Upper lobe of right lung (tissue), 1 donor: ENCODE measurements at regions not wholly inside any gene's neighbourhood (a gene's known extent, or its start where the extent isn't known, plus 50 kb on each side); places are given as distances from the start of the nearest gene placed in this dataset.

Experiments
- ATAC-seq: fragments of 200-7000 bp; cut with Tn5 transposase; one replicate; pipeline ENCODE4 v1.9.1; 2020; ENCODE audit warnings: mild to moderate bottlenecking, moderate library complexity
- DNase-seq: peaks from one replicate; pipeline ENCODE4 v3.0.0-alpha.2; 2020
- H3K27ac ChIP-seq: fragments of 200-600 bp; one replicate; pipeline ENCODE4 v1.8.0; 2022
- H3K27me3 ChIP-seq: fragments of 200-600 bp; one replicate; pipeline ENCODE4 v1.8.0; 2022; ENCODE audit warnings: mild to moderate bottlenecking
- H3K36me3 ChIP-seq: fragments of 200-600 bp; one replicate; pipeline ENCODE4 v1.8.0; 2022
- H3K4me1 ChIP-seq: fragments of 200-600 bp; one replicate; pipeline ENCODE4 v1.8.0; 2022
- H3K4me3 ChIP-seq: fragments of 200-600 bp; one replicate; pipeline ENCODE4 v1.8.0; 2022; ENCODE audit warnings: mild to moderate bottlenecking
- H3K9me3 ChIP-seq: fragments of 200-600 bp; one replicate; pipeline ENCODE4 v1.8.0; 2022
- CTCF ChIP-seq: fragments of 200-600 bp; IDR thresholded peaks from one replicate; pipeline ENCODE4 v1.8.0; 2022; ENCODE audit warnings: antibody characterized with exemption
- intact Hi-C: fragments of 100-400 bp; cut with DNase I; formaldehyde crosslinking; loops from one replicate; pipeline ENCODE4 v1.11.0; 2022
- donor health status: DM: no; HTN: yes; CAD: no; lungs with severe emphysema.

- intact Hi-C loops = no loop called here
- Histone ChIP-seq H3K27me3 (no peaks in the 10 kb centered on the region), H3K4me1 (no peaks in the 10 kb centered on the region), H3K36me3 (no peaks in the 10 kb centered on the region), H3K9me3 (no peaks in the 10 kb centered on the region), H3K4me3 (no peak overlapping the region), H3K27ac (no peak overlapping the region)
- ATAC-seq = no peak
- no peak for TF ChIP-seq CTCF
- DNase-seq = no peak
These were observed 127.3 kb upstream of the PWP1 start for GRCh38 chr12:107558141-107558815.

GRCh38 chr12:107558816-107559382 is 126.7 kb upstream of the PWP1 start:
- intact Hi-C loops = no loop called here
- ATAC-seq (no peak), DNase-seq (no peak)
- TF ChIP-seq CTCF = no peak
- Histone ChIP-seq H3K9me3 (no peaks in the 10 kb centered on the region), H3K4me1 (no peaks in the 10 kb centered on the region), H3K27ac (no peak overlapping the region), H3K4me3 (no peak overlapping the region), H3K27me3 (no peaks in the 10 kb centered on the region), H3K36me3 (no peaks in the 10 kb centered on the region)

GRCh38 chr12:107560165-107560898 is 125.3 kb upstream of the PWP1 start:
- H3K27ac ChIP-seq = no peak overlapping the region
- intact Hi-C loops = no loop called here
- ATAC-seq = no peak

GRCh38 chr12:107560899-107561285 is 124.7 kb upstream of the PWP1 start:
- Histone ChIP-seq H3K4me1 (no peaks in the 10 kb centered on the region), H3K27me3 (no peaks in the 10 kb centered on the region), H3K9me3 (no peaks in the 10 kb centered on the region), H3K4me3 (no peak overlapping the region), H3K27ac (no peak overlapping the region), H3K36me3 (no peaks in the 10 kb centered on the region)
- TF ChIP-seq CTCF = no peak
- intact Hi-C loops = no loop called here
- DNase-seq (no peak), ATAC-seq (no peak)

More at GRCh38 chr12:107560165-107560898, 125.3 kb upstream of the PWP1 start:
- H3K9me3 ChIP-seq = no peaks in the 10 kb centered on the region
- H3K27me3 ChIP-seq = no peaks in the 10 kb centered on the region
- TF ChIP-seq CTCF = no peak
- DNase-seq = no peak
- no peaks in the 10 kb centered on the region for H3K36me3 ChIP-seq
- H3K4me1 ChIP-seq = no peaks in the 10 kb centered on the region
- no peak overlapping the region for H3K4me3 ChIP-seq

- no peaks in the 10 kb centered on the region for H3K27me3 ChIP-seq
- H3K36me3 ChIP-seq = no peaks in the 10 kb centered on the region
- no peaks in the 10 kb centered on the region for H3K4me1 ChIP-seq
- TF ChIP-seq CTCF = peak; percentile 25
- no peak for DNase-seq
- H3K27ac ChIP-seq = no peak overlapping the region
- no peak overlapping the region for H3K4me3 ChIP-seq
- H3K9me3 ChIP-seq = no peaks in the 10 kb centered on the region
- peak; percentile 51 for ATAC-seq
- intact Hi-C loops = no loop called here
These were observed 120.7 kb upstream of the PWP1 start for GRCh38 chr12:107564946-107565345.
